PC-3 (cell line): ENCODE measurements at regions not wholly inside any gene's neighbourhood (a gene's known extent, or its start where the extent isn't known, plus 50 kb on each side); places are given as distances from the start of the nearest gene placed in this dataset.

Experiments
- CTCF ChIP-seq: fragments of 300-600 bp; sonication (generic); conservative IDR thresholded peaks from 2 replicates; pipeline ENCODE4 v1.5.1; 2017; ENCODE audit warnings: antibody characterized with exemption, low read depth, mild to moderate bottlenecking, low read length
- EZH2 ChIP-seq: fragments of 300-600 bp; sonication (generic); IDR thresholded peaks from one replicate; pipeline ENCODE4 v1.6.1; 2017; ENCODE audit warnings: antibody characterized with exemption, mild to moderate bottlenecking, low read length; ENCODE audit not compliant: unreplicated experiment

- TF ChIP-seq CTCF (peak; percentile 65), EZH2 (no peak)
These were observed 206.8 kb upstream of the IL12A start for GRCh38 chr3:159781867-159782266.
